ENCODE measurements at regions not wholly inside any gene's neighbourhood (a gene's known extent, or its start where the extent isn't known, plus 50 kb on each side); places are given as distances from the start of the nearest gene placed in this dataset.

DNA sequence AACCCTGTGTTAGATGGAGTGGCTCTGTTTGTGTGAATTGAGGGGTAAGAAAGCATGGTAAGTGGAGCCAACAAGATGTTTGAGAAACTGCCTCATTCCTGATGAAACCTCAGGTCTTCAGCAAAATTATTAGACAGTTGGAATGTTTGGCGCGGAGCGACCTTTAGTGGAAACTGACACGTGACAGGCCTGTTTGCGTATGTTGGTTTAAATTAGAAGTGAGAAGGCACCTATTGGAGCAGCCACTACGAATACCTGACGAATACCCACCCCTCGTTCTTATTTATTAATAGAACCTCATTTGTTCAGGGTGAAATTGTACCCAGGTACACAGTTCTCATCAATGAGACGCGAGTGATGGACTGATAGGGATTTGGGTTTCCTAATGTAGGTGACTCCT is 63.2 kb upstream of the MIR17HG start:
- Mint-ChIP-seq H3K9me3 (peaks cover 2% of the 10 kb centered on the region), H3K27me3 (peaks cover 2 to 9% of the 10 kb centered on the region in 2 donors), H3K4me1 (ENCODE audit: low read depth in 2 of 2) (no peaks in the 10 kb centered on the region), H3K4me3 (no peak overlapping the region), H3K27ac (no peak overlapping the region), H3K36me3 (no peaks in the 10 kb centered on the region)
- ATAC-seq, result no peak
- DNase-seq (ENCODE audit: low spot score), result no peak

DNA sequence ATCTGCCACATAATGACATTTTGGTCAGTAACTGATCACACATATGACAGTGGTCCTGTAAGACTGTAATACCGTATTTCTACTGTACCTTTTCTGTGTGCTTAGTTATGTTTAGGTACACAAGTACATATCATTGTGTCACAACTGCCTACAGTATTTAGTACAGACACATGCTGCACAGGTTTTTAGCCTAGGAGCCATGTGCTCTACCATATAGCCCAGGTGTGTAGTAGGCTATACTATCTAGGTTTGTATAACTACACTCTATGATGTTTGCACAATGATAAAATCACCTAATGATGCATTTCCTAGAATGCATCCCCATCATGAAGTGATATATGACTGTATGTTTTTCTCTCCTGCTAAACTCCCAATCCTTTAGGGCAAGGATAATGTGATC is 61.2 kb upstream of the MIR17HG start:
- H3K9me3 Mint-ChIP-seq, result peaks cover 2% of the 10 kb centered on the region
- H3K4me3 Mint-ChIP-seq, result no peak overlapping the region
- no peak for ATAC-seq
- no peak for DNase-seq (ENCODE audit: low spot score)
- no peaks in the 10 kb centered on the region for H3K4me1 Mint-ChIP-seq (ENCODE audit: low read depth in 2 of 2)
- H3K36me3 Mint-ChIP-seq, result no peaks in the 10 kb centered on the region
- H3K27ac Mint-ChIP-seq, result no peak overlapping the region
- H3K27me3 Mint-ChIP-seq, result peaks cover 2 to 23% of the 10 kb centered on the region in 2 donors

DNA sequence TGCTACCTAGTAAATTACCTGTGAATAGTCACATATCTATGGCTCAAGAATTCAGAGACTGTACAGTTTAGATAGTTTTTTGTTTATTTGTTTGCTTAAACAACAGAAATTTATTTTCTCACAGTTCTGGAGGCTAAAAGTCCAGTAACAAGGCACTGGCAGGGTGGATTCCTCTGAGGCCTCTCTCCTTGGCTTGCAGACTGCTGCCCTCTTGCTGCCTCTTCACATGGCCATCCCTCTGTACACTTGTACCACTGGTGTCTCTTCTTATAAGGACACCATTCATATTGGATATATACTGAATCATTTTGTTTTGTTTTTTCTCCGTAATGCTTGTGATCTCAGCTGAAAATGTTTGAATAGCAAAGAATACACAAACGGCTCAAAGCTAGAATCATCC is 56.4 kb upstream of the MIR17HG start:
- Mint-ChIP-seq H3K4me3 (no peak overlapping the region), H3K36me3 (no peaks in the 10 kb centered on the region), H3K4me1 (ENCODE audit: low read depth in 2 of 2) (no peaks in the 10 kb centered on the region), H3K9me3 (no peaks in the 10 kb centered on the region), H3K27me3 (peaks cover 0 to 22% of the 10 kb centered on the region in 2 donors), H3K27ac (no peak overlapping the region)
- ATAC-seq (no peak), DNase-seq (ENCODE audit: low spot score) (no peak)

DNA sequence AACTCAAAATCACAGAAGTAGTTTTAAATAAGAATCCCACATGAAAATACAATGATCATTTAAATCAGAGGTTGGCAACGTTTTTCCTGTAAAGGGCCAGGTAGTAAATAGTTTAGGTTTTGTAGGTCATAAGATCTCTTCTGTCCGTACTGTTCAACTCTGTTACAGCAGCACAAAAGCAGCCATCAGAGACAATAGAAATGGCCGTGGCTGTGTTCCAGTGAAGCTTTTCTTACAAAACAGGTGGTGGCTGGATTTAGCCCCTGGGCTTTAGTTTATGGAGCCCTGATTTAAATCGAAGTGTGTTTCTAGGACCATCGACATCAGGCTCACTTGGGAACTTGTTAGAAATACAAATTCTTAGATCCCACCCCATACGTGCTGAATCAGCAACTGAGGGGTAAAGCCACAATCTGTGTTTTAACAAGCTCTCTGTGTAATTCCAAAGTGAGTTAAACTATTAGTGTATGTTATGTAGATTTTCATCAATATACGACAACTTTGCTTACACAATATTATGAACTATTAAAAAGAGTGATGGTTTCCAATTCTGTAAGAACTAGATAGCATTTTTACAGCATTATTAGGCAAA is 54.8 kb upstream of the MIR17HG start:
- no peak overlapping the region for H3K4me3 Mint-ChIP-seq
- H3K36me3 Mint-ChIP-seq, result no peaks in the 10 kb centered on the region
- ATAC-seq, result no peak
- H3K4me1 Mint-ChIP-seq (ENCODE audit: low read depth in 2 of 2), result no peaks in the 10 kb centered on the region
- no peaks in the 10 kb centered on the region for H3K9me3 Mint-ChIP-seq
- DNase-seq (ENCODE audit: low spot score), result no peak
- H3K27ac Mint-ChIP-seq, result no peak overlapping the region
- H3K27me3 Mint-ChIP-seq, result peaks cover 2 to 28% of the 10 kb centered on the region in 2 donors

DNA sequence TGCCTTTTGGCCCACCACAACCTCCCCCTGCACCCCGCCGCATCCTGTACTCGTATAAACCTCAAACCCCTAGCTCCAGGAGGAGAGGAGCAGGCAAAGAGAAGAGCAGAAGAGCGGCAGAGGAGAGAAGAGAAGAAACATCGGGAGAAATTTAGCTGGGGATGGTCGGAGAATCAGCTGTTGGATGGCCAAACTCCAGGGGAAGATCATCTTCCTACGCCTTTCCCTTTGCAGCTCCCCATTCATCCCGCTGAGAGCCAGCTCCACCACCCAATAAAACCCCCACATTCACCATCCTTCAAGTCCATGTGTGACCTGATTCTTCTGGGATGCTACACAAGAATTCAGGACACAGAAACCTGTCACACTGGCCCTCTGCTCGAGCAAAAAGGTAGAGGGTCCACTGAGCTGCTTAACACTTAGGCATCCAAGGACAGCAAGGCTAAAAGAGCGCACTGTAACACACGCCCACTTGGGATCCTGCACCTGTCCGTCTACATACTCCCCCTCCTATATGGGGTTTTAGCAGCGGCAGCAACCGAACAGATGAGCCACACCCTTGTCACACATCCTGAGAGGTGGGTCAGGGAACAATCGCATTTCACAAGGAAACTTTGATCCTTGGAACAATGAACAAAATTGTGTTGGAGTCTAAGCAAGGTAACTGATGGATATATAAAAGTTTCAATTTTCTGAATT is 51.6 kb upstream of the MIR17HG start:
- no peak for ATAC-seq
- no peaks in the 10 kb centered on the region for H3K9me3 Mint-ChIP-seq
- H3K4me3 Mint-ChIP-seq, result no peak overlapping the region
- peaks cover 8 to 27% of the 10 kb centered on the region in 2 donors for H3K27me3 Mint-ChIP-seq
- no peak for DNase-seq (ENCODE audit: low spot score)
- no peak overlapping the region for H3K27ac Mint-ChIP-seq
- H3K36me3 Mint-ChIP-seq, result no peaks in the 10 kb centered on the region
- H3K4me1 Mint-ChIP-seq (ENCODE audit: low read depth in 2 of 2), result no peaks in the 10 kb centered on the region

DNA sequence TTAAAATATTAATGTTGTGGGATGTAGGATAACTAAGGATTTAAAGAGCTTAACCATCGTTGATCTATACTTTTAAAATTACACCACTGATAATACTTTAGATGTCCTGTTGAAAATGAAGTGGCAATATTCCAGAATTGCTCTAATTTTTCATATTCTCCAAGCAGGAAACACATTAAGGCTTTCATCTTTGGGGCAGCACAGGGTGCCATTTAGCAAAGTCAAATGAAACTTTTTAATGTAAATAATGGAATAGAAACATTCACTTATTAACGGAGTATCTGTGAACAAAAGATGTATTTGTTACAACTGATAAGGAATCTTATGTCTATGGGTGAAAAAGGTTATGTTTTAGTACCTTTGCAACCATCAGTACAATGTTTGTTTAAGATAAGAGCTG is 50.0 kb upstream of the MIR17HG start:
- H3K4me1 Mint-ChIP-seq (ENCODE audit: low read depth in 2 of 2), result no peaks in the 10 kb centered on the region
- no peaks in the 10 kb centered on the region for H3K36me3 Mint-ChIP-seq

More for the DNA sequence above, 50.0 kb upstream of the MIR17HG start:
- Mint-ChIP-seq H3K4me3 (no peak overlapping the region), H3K9me3 (no peaks in the 10 kb centered on the region), H3K27me3 (peaks cover 8 to 25% of the 10 kb centered on the region in 2 donors), H3K27ac (no peak overlapping the region)
- ATAC-seq (no peak), DNase-seq (ENCODE audit: low spot score) (no peak)

All from natural killer cell treated with Interleukin-12 subunit alpha and Interleukin-12 subunit beta and Interleukin-15 and Interleukin-18, amount 100 ng/mL, for 72 hours (primary cell).